GM12874 (cell line): ENCODE measurements at regions not wholly inside any gene's neighbourhood (a gene's known extent, or its start where the extent isn't known, plus 50 kb on each side); places are given as distances from the start of the nearest gene placed in this dataset.

Source experiments
- TF ChIP-seq, protein P1 (sequence below): IDR thresholded peaks from 2 replicates; pipeline ENCODE4 v1.5.1; 2011; ENCODE audit warnings: low read depth, mild to moderate bottlenecking, control low read depth, low read length, moderate library complexity; ENCODE audit not compliant: insufficient read depth

DNA sequence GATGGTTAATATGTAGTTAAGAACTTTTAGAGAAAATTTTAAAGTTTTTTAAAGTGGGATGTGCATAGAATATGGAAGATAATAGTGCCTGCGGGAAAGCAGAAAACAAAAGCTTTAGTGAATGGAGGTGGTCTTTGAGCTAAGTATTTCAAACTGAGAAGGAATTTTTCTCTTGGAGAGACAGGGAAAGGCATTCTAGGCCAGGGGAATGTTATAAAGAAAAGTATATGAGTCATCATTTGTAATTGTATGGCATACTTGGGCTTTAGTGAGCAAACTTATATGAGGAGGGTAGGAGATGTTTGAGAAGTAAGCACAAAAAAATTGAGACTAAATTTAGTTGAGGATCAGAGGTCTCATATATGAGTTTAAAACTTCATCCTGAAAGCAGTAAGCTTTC lies 467.0 kb downstream of the PPARGC1A start:
- TF ChIP-seq, protein P1, sequence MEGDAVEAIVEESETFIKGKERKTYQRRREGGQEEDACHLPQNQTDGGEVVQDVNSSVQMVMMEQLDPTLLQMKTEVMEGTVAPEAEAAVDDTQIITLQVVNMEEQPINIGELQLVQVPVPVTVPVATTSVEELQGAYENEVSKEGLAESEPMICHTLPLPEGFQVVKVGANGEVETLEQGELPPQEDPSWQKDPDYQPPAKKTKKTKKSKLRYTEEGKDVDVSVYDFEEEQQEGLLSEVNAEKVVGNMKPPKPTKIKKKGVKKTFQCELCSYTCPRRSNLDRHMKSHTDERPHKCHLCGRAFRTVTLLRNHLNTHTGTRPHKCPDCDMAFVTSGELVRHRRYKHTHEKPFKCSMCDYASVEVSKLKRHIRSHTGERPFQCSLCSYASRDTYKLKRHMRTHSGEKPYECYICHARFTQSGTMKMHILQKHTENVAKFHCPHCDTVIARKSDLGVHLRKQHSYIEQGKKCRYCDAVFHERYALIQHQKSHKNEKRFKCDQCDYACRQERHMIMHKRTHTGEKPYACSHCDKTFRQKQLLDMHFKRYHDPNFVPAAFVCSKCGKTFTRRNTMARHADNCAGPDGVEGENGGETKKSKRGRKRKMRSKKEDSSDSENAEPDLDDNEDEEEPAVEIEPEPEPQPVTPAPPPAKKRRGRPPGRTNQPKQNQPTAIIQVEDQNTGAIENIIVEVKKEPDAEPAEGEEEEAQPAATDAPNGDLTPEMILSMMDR, result no peak

DNA sequence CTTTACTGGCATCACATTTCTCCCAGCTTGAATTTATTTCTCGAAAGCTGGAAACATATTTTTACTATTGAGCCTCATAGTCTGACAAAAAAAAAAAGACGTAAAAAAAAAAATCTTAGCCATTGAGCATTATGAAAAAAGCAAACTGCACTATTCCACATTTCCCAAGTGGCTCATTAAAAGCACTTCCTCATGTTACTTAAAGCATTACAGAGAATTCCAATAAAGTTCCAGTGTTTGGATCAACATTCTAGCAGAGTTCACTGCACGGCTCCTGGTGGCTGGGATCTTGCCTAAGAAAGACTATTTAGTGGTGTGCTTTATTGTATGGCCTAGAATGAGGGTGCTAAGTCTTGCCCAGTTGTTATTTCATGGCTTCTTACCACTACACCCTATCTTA lies 476.2 kb downstream of the PPARGC1A start:
- TF ChIP-seq, protein P1, result no peak

DNA sequence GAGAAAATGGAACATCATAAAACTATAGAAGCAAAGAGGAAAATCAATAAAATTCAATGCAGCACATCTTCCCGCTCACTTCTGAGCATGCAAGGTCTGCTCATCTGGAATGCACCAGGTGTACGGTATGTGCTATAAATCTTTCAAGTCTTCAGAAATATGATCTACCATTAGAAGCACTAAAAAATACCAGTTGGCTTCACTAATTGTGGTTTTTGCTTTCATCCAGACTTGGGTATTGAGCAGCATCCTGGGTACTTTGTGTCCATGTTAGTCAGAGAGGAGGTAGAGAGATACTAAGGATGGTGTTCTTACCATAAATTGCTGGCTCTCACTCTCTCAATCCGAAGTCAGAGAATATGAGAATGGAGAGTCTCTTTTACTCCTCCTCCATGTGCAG lies 477.1 kb downstream of the PPARGC1A start:
- TF ChIP-seq, protein P1, result no peak

DNA sequence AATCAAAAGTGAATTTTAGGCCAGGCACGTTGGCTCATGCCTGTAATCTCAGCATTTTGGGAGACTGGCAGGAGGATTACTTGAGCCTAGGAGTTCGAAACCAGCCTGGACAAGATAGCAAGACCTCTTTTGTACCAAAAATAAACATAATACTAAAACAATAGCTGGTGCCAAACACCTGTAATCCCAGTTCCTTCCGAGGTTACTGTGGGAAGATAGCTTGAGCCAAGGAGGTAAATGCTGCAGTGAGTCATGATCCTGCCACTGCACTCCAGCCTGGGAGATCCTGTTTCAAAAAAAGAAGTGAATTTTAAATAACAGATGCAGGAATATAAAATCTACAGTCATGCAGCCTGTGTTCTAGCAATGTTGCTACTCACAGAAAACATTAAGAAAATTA lies 488.3 kb downstream of the PPARGC1A start:
- TF ChIP-seq, protein P1, result no peak

DNA sequence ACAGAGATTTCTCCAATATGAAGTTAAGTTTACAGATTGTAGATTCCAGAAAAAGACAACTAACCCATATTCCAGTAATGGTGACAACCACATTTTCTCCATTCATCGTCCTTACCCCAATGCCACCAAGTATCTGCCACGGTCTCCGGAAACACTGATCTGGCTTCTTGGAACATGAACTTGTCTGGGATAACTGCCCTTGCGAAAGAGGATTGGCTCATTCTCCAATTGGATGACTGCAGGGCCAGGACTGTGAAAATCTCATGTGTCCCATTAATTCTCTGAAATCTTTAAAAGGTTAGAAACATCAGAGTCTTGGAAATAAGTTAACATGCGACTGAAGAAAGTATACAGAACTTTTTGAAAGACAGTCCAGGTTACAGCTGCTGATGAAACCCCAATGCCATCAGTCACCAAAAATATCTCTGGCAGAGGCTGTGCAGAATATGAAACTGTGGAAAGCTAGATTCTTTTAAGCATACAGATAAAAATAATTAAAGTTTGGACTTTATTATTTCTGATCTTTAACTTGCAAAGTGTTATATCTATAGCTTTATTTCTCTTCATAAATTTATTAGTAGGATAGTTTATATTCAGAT lies 496.9 kb downstream of the PPARGC1A start:
- TF ChIP-seq, protein P1, result no peak

DNA sequence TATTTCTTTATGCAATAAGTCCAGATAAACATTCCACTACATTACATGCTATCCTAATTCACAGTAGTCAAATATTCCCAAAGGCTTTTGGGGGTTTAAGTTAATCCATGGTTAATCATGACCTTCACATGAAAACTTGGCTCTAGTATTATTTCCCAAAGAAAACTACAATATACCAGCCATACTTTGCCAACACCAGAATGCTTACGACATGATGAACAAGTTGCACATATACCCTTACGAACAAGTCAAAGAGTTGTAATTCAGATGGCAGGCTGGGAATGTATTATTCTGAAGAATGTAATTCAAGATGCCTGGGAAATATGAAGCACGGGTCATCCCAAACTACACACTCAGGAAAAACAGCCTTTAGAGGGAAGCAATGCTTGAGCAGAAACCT lies 499.6 kb downstream of the PPARGC1A start:
- TF ChIP-seq, protein P1, result no peak

DNA sequence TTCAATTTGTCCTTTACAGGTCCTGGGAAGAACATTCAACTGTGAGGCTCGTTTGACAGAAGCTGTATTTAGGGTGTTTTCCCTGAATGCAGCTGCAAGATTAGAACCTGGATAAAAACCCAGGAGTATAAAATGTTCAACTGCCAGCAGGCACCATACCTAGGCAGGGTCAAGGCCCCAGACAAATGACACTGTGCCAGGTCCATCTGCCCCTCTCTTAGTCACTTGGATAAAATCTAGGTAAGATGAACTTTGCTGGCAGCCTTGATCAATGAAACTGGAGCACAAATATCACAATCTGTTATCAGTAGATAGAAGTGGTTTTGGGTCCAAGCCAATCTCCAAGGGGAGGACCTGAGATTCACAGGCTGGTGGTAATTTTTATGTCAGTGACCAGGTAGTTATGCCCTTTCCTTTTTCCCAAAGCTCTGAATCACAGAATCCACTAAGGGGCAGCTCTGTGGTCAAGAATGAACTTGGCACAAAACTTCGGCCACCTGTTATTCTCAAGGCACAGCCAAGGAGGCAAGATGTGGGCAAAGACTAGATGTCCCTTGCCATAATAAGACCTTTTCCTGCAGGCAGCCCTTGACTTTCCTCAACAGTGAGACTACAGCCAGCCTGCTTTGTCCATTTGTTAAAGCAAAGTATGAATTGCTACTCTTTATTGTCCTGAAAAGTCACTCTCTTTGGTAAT lies 501.0 kb downstream of the PPARGC1A start:
- TF ChIP-seq, protein P1, result no peak
